Activated T-cell treated with anti-CD3 and anti-CD28 coated beads, Interleukin-2, amount 50 U/mL, for 24 hours (primary cell): ENCODE measurements at regions not wholly inside any gene's neighbourhood (a gene's known extent, or its start where the extent isn't known, plus 50 kb on each side); places are given as distances from the start of the nearest gene placed in this dataset.
"Not testable (repeated sequence)": the region's sequence is repeated elsewhere in the genome, so short reads cannot be mapped to it uniquely, and the experiment has no call there.

Source experiments
- DNase-seq: peaks from one replicate; pipeline ENCODE4 v3.0.0-alpha.2; 2020
- H3K27ac Mint-ChIP-seq: 2 replicates; pipeline ENCODE4 v1.8.0; 2020; ENCODE audit warnings: mild to moderate bottlenecking, mixed read lengths
- H3K27me3 Mint-ChIP-seq: 2 replicates; pipeline ENCODE4 v1.8.0; 2020; ENCODE audit warnings: mixed read lengths
- H3K36me3 Mint-ChIP-seq: 2 replicates; pipeline ENCODE4 v1.8.0; 2020; ENCODE audit warnings: low read depth, mixed read lengths
- H3K4me1 Mint-ChIP-seq: 2 replicates; pipeline ENCODE4 v1.8.0; 2020; ENCODE audit warnings: low read depth, mixed read lengths
- H3K4me3 Mint-ChIP-seq: 2 replicates; pipeline ENCODE4 v1.8.0; 2020; ENCODE audit warnings: mild to moderate bottlenecking, moderate library complexity, mixed read lengths
- H3K9me3 Mint-ChIP-seq: 2 replicates; pipeline ENCODE4 v1.8.0; 2020; ENCODE audit warnings: mixed read lengths

GRCh38 chr11:98365941-98366340 lies 654.8 kb upstream of the CNTN5 start:
- Mint-ChIP-seq H3K36me3 (no peaks in the 10 kb centered on the region), H3K27ac (no peak overlapping the region), H3K4me3 (no peak overlapping the region), H3K4me1 (no peaks in the 10 kb centered on the region), H3K27me3 (no peaks in the 10 kb centered on the region), H3K9me3 (peaks cover 2% of the 10 kb centered on the region)
- no peak for DNase-seq

GRCh38 chr11:98390391-98390790 lies 630.4 kb upstream of the CNTN5 start:
- Mint-ChIP-seq H3K36me3 (no peaks in the 10 kb centered on the region), H3K4me1 (no peaks in the 10 kb centered on the region), H3K4me3 (no peak overlapping the region), H3K27ac (no peak overlapping the region), H3K9me3 (peaks cover 9% of the 10 kb centered on the region), H3K27me3 (no peaks in the 10 kb centered on the region)
- DNase-seq: no peak

GRCh38 chr11:98394500-98394899 lies 626.2 kb upstream of the CNTN5 start:
- not testable (repeated sequence) for H3K27me3 Mint-ChIP-seq, H3K4me3 Mint-ChIP-seq, H3K27ac Mint-ChIP-seq, H3K36me3 Mint-ChIP-seq, H3K4me1 Mint-ChIP-seq, DNase-seq
- H3K9me3 Mint-ChIP-seq: peaks cover 12% of the 10 kb centered on the region

DNA sequence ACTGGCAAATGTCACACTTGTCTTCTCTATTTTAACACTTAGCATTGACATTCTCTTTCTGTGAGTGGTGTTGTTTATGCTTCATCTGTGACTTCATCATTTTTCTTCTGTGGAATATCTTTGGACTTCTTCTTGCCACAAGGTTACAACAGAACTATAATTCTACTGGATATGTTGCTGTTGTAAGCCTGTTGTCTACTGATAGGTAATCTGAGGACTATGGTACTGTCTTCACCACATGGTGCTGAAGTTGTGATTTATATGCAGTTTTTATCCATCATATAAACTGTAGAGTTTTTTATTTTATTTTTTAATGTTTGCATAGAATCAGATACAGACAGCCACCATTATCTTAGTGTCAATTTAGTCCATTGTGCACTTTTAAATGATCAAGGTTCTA lies 622.2 kb upstream of the CNTN5 start:
- Mint-ChIP-seq H3K27me3 (no peaks in the 10 kb centered on the region), H3K9me3 (peaks cover 11% of the 10 kb centered on the region)

GRCh38 chr11:98409069-98409468 lies 611.7 kb upstream of the CNTN5 start:
- Mint-ChIP-seq H3K27ac (no peak overlapping the region), H3K9me3 (peaks cover 2% of the 10 kb centered on the region), H3K27me3 (no peaks in the 10 kb centered on the region), H3K4me1 (no peaks in the 10 kb centered on the region), H3K4me3 (no peak overlapping the region), H3K36me3 (no peaks in the 10 kb centered on the region)
- no peak for DNase-seq

More for the DNA sequence above, 622.2 kb upstream of the CNTN5 start:
- H3K36me3 Mint-ChIP-seq: no peaks in the 10 kb centered on the region
- H3K4me1 Mint-ChIP-seq: no peaks in the 10 kb centered on the region
- H3K4me3 Mint-ChIP-seq: no peak overlapping the region
- no peak overlapping the region for H3K27ac Mint-ChIP-seq
- DNase-seq: no peak

- H3K4me1 Mint-ChIP-seq: no peaks in the 10 kb centered on the region
- H3K9me3 Mint-ChIP-seq: peaks cover 4% of the 10 kb centered on the region
- no peaks in the 10 kb centered on the region for H3K36me3 Mint-ChIP-seq
- no peak overlapping the region for H3K4me3 Mint-ChIP-seq
- H3K27me3 Mint-ChIP-seq: no peaks in the 10 kb centered on the region
- DNase-seq: no peak
- H3K27ac Mint-ChIP-seq: no peak overlapping the region
These were observed 609.0 kb upstream of the CNTN5 start for GRCh38 chr11:98411777-98412176.

GRCh38 chr11:98417256-98417755 lies 603.4 kb upstream of the CNTN5 start:
- DNase-seq: no peak
- Mint-ChIP-seq H3K27me3 (no peaks in the 10 kb centered on the region), H3K4me3 (no peak overlapping the region), H3K36me3 (no peaks in the 10 kb centered on the region), H3K27ac (no peak overlapping the region), H3K9me3 (peaks cover 12% of the 10 kb centered on the region), H3K4me1 (no peaks in the 10 kb centered on the region)

GRCh38 chr11:98423933-98424332 lies 596.8 kb upstream of the CNTN5 start:
- no peaks in the 10 kb centered on the region for H3K27me3 Mint-ChIP-seq

DNA sequence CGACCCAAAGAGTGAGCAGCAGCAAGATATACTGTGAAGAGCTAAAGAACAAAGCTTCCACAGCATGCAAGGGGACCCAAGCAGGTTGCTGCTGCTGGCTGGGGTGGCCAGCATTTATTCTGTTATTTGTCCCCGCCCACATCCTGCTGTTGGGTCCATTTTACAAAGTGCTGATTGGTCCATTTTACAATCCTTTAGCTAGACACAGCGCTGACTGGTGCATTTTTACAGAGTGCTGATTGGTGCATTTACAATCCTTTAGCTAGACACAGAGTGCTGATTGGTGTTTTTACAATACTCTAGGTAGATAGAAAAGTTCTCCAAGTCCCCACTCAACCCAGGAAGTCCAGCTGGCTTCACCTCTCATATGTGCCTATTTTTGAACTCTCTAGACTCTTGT lies 596.0 kb upstream of the CNTN5 start:
- DNase-seq, H3K4me1 Mint-ChIP-seq, H3K36me3 Mint-ChIP-seq, H3K4me3 Mint-ChIP-seq, H3K27ac Mint-ChIP-seq, H3K27me3 Mint-ChIP-seq: not testable (repeated sequence)
- H3K9me3 Mint-ChIP-seq: peaks cover 20% of the 10 kb centered on the region

More at GRCh38 chr11:98423933-98424332, 596.8 kb upstream of the CNTN5 start:
- H3K36me3 Mint-ChIP-seq: no peaks in the 10 kb centered on the region
- H3K4me1 Mint-ChIP-seq: no peaks in the 10 kb centered on the region
- no peak overlapping the region for H3K4me3 Mint-ChIP-seq
- H3K27ac Mint-ChIP-seq: no peak overlapping the region
- DNase-seq: no peak
- peaks cover 22% of the 10 kb centered on the region for H3K9me3 Mint-ChIP-seq

DNA sequence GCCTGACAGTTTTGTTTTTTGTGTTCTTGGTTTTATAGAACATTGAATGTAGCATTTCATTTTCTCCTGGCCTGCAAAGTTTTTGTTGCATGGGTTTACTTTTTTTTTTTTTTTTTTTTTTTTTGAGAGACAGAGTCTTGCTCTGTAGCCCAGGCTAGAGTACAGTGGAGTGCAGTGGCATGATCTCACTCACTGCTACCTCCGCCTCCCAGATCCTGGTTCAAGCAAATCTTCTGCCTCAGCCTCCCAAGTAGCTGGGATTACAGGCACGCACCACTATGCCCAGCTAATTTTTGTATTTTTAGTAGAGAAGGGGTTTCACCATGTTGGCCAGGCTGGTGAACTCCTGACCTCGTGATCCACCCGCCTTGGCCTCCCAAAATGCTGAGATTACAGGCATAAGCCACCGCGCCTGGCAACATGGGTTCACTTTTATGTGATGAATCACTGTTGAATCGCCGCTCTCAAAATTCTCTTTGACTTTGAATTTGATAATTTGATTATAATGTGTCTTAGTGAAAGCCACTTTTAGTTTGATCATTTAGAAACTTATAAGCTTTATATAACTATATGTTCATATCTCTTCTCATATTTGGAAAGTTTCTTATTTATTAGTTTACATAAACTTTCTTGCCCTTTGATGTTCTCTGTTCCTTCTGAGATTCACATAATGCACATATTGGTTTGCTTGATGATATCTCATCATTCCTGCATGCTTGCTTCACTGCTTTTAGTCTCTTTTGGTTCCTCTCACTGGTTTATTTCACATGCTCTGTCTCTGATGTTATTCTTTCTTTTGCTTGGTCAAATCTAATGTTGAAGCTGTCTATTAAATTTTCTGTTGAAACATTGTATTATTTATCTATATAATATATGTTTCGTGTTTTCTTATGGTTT lies 589.0 kb upstream of the CNTN5 start:
- DNase-seq: no peak
- no peak overlapping the region for H3K4me3 Mint-ChIP-seq
- no peak overlapping the region for H3K27ac Mint-ChIP-seq
- no peaks in the 10 kb centered on the region for H3K4me1 Mint-ChIP-seq
- no peaks in the 10 kb centered on the region for H3K36me3 Mint-ChIP-seq
- H3K9me3 Mint-ChIP-seq: peaks cover 26% of the 10 kb centered on the region
- H3K27me3 Mint-ChIP-seq: no peaks in the 10 kb centered on the region

- no peak for DNase-seq
- Mint-ChIP-seq H3K4me3 (no peak overlapping the region), H3K9me3 (peaks cover 25% of the 10 kb centered on the region), H3K4me1 (no peaks in the 10 kb centered on the region), H3K27me3 (no peaks in the 10 kb centered on the region), H3K27ac (no peak overlapping the region), H3K36me3 (no peaks in the 10 kb centered on the region)
These were observed 586.5 kb upstream of the CNTN5 start for GRCh38 chr11:98434296-98434695.

- H3K4me3 Mint-ChIP-seq: no peak overlapping the region
These were observed 567.4 kb upstream of the CNTN5 start for GRCh38 chr11:98453378-98453777.

DNA sequence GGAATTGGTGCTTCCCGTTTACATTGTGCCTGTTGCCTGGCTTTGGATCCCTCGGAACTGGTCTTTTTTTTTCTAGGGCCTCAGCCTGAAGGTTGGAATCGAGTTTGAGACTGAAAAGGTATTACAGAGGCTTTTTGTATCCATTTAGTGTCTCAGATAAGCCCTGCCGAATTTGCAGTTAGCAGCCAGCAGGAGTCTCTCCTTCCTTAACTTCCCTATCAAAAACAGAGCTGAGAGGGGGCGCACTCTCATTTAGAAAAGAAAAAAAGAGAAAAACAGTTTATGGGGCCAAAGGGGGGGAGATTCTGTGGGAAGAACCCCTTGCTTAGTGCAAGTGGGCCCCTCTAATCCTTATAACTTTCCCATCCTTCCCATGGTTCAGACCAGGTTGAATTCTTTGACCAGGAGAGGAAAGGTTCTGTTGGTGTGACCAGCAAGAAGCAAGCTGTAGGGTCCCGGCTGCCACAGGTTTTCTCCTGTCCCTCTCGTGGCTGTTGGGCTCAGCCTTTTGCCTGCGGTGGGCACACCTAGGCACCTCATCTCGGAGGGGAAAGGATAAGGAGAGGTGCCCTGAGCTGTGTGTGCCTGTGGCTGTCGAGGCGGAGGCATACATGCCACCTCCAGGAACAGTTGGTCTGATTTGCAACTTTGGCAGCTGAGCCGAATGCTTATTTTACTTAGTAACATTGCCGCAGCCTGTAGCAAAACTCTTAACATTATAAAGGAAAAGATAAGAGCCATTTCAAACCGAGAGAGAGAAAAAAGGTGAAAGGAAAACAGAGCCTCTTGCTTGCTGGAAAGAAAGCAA lies 565.0 kb upstream of the CNTN5 start:
- Mint-ChIP-seq H3K4me3 (no peak overlapping the region), H3K4me1 (no peaks in the 10 kb centered on the region), H3K9me3 (peaks cover 8% of the 10 kb centered on the region), H3K27ac (no peak overlapping the region), H3K27me3 (no peaks in the 10 kb centered on the region), H3K36me3 (no peaks in the 10 kb centered on the region)
- no peak for DNase-seq

More at GRCh38 chr11:98453378-98453777, 567.4 kb upstream of the CNTN5 start:
- no peaks in the 10 kb centered on the region for H3K4me1 Mint-ChIP-seq
- DNase-seq: no peak
- no peak overlapping the region for H3K27ac Mint-ChIP-seq
- H3K9me3 Mint-ChIP-seq: peaks cover 8% of the 10 kb centered on the region
- H3K27me3 Mint-ChIP-seq: no peaks in the 10 kb centered on the region
- H3K36me3 Mint-ChIP-seq: no peaks in the 10 kb centered on the region

- Mint-ChIP-seq H3K27ac (no peak overlapping the region), H3K4me3 (no peak overlapping the region), H3K27me3 (no peaks in the 10 kb centered on the region), H3K4me1 (no peaks in the 10 kb centered on the region), H3K36me3 (no peaks in the 10 kb centered on the region), H3K9me3 (peaks cover 10% of the 10 kb centered on the region)
- DNase-seq: no peak
These were observed 564.5 kb upstream of the CNTN5 start for GRCh38 chr11:98456308-98456680.

DNA sequence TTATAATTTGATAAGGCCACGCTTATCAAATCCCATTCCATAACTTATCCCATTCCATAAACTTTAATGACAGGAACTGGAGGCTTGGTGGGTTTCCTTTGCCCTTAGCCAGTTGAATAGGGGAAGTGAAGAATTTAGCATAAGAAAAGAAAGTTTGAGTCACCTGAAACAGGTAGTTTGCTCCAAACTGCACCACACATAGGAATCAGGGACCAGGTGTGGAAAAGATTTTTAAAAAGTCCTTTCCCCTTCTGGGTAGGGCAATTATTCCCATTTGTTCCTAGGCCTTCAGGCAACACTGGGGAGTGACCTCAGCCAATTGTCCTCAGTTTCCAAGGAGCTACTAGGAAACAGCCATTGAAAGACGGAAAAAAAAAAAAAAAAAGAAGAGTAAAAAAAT lies 525.7 kb upstream of the CNTN5 start:
- H3K27me3 Mint-ChIP-seq: no peaks in the 10 kb centered on the region
- H3K9me3 Mint-ChIP-seq: peaks cover under 1% of the 10 kb centered on the region
- H3K4me3 Mint-ChIP-seq: no peak overlapping the region
- H3K36me3 Mint-ChIP-seq: no peaks in the 10 kb centered on the region
- H3K4me1 Mint-ChIP-seq: no peaks in the 10 kb centered on the region
- no peak for DNase-seq
- H3K27ac Mint-ChIP-seq: no peak overlapping the region
